MM.1S (cell line): ENCODE measurements at regions not wholly inside any gene's neighbourhood (a gene's known extent, or its start where the extent isn't known, plus 50 kb on each side); places are given as distances from the start of the nearest gene placed in this dataset.

Source experiments
- DNase-seq: peaks from one replicate; pipeline ENCODE4 v3.0.0-alpha.2; 2015
- H2AFZ ChIP-seq: fragments of 300-600 bp; sonication (generic); 2 replicates; pipeline ENCODE4 v1.6.0; 2016; ENCODE audit warnings: antibody characterized with exemption, low read length
- H3F3A ChIP-seq: fragments of 300-600 bp; sonication (generic); 2 replicates; pipeline ENCODE4 v1.6.1; 2016; ENCODE audit warnings: mild to moderate bottlenecking, antibody characterized with exemption, low read length, moderate library complexity, mixed read lengths; ENCODE audit not compliant: insufficient read depth
- H3K27ac ChIP-seq: fragments of 300-600 bp; sonication (generic); 2 replicates; pipeline ENCODE4 v1.5.1; 2016; ENCODE audit warnings: mild to moderate bottlenecking, low read length
- H3K27me3 ChIP-seq: fragments of 300-600 bp; sonication (generic); replicated peaks from 2 replicates; pipeline ENCODE4 v1.6.0; 2016; ENCODE audit warnings: low read length; ENCODE audit not compliant: insufficient read depth
- H3K36me3 ChIP-seq: fragments of 300-600 bp; sonication (generic); replicated peaks from 2 replicates; pipeline ENCODE4 v1.6.1; 2016; ENCODE audit warnings: mild to moderate bottlenecking, low read length, mixed read lengths; ENCODE audit not compliant: insufficient read depth
- H3K4me1 ChIP-seq: fragments of 300-600 bp; sonication (generic); 2 replicates; pipeline ENCODE4 v1.6.1; 2016; ENCODE audit warnings: low read length, mixed read lengths
- H3K4me2 ChIP-seq: fragments of 300-600 bp; sonication (generic); 2 replicates; pipeline ENCODE4 v1.6.0; 2016; ENCODE audit warnings: low read depth, low read length
- H3K4me3 ChIP-seq: fragments of 300-600 bp; sonication (generic); 2 replicates; pipeline ENCODE4 v1.5.1; 2016; ENCODE audit warnings: low read length, mixed read lengths
- H3K79me2 ChIP-seq: fragments of 300-600 bp; sonication (generic); 2 replicates; pipeline ENCODE4 v1.6.1; 2016; ENCODE audit warnings: mixed run types, low read length, mixed read lengths
- H3K9ac ChIP-seq: fragments of 300-600 bp; sonication (generic); 2 replicates; pipeline ENCODE4 v1.6.1; 2016; ENCODE audit warnings: low read length, mixed read lengths
- H3K9me2 ChIP-seq: fragments of 300-600 bp; sonication (generic); replicated peaks from 2 replicates; pipeline ENCODE4 v1.6.1; 2016; ENCODE audit warnings: mild to moderate bottlenecking, low read length, mixed read lengths; ENCODE audit not compliant: insufficient read depth
- H3K9me3 ChIP-seq: fragments of 300-600 bp; sonication (generic); replicated peaks from 2 replicates; pipeline ENCODE4 v1.6.1; 2016; ENCODE audit warnings: mild to moderate bottlenecking, low read length, mixed read lengths; ENCODE audit not compliant: insufficient read depth
- H4K20me1 ChIP-seq: fragments of 300-600 bp; sonication (generic); 2 replicates; pipeline ENCODE4 v1.6.1; 2016; ENCODE audit warnings: mild to moderate bottlenecking, low read length, moderate library complexity, mixed read lengths; ENCODE audit not compliant: insufficient read depth
- EZH2 ChIP-seq: fragments of 300-600 bp; sonication (generic); optimal IDR thresholded peaks from 2 replicates; pipeline ENCODE3; 2017; ENCODE audit warnings: low read depth, mild to moderate bottlenecking, antibody characterized with exemption, low read length, mixed read lengths
- EZH2phosphoT487 ChIP-seq: fragments of 300-600 bp; sonication (generic); IDR thresholded peaks from 2 replicates; pipeline ENCODE4 v1.6.1; 2018; ENCODE audit warnings: antibody characterized with exemption, low read length
- TF ChIP-seq, protein P1 (sequence below): fragments of 300-600 bp; sonication (generic); IDR thresholded peaks from 2 replicates; pipeline ENCODE4 v1.5.1; 2016; ENCODE audit warnings: antibody characterized with exemption, low read length, mixed read lengths

DNA sequence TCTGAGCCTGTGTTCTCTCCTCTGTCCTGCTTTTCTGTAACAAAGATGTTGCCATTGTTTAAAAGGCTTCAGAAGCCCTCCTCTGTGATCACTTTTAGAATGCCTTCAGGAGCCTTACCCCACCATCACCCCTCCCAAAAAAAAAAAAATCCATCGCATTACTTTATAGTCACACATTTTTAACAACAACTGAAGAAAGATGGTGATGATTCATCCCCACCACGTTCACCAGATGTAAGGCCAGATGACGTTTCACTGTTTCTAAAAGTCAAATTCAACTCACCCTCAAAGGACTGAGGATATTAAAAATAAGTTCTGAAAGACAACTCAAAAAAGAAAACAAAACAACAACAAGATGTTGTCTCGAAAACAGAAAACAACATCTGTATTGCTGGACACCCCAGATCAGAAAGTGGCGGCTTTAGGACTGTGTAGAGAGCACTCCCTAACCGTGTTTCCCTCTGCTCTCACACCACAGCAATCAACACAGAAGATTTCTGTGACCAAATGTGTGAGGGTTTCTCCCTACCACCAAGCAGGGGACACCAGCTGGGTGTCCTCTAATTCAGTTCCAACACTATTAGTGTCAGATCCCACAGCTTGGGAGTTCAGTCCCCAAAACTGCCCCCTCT, 61.9 kb upstream of the CREB1 start:
- no peak for DNase-seq
- H3K4me1 ChIP-seq, result no peaks in the 10 kb centered on the region
- H3K9ac ChIP-seq, result no peak overlapping the region
- H3K27me3 ChIP-seq, result no peaks in the 10 kb centered on the region
- no peaks in the 10 kb centered on the region for H3K36me3 ChIP-seq
- H2AFZ ChIP-seq, result no peak overlapping the region
- TF ChIP-seq EZH2phosphoT487 (no peak), EZH2 (no peak)
- TF ChIP-seq, protein P1, sequence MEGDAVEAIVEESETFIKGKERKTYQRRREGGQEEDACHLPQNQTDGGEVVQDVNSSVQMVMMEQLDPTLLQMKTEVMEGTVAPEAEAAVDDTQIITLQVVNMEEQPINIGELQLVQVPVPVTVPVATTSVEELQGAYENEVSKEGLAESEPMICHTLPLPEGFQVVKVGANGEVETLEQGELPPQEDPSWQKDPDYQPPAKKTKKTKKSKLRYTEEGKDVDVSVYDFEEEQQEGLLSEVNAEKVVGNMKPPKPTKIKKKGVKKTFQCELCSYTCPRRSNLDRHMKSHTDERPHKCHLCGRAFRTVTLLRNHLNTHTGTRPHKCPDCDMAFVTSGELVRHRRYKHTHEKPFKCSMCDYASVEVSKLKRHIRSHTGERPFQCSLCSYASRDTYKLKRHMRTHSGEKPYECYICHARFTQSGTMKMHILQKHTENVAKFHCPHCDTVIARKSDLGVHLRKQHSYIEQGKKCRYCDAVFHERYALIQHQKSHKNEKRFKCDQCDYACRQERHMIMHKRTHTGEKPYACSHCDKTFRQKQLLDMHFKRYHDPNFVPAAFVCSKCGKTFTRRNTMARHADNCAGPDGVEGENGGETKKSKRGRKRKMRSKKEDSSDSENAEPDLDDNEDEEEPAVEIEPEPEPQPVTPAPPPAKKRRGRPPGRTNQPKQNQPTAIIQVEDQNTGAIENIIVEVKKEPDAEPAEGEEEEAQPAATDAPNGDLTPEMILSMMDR, result no peak
- H3K79me2 ChIP-seq, result no peaks in the 10 kb centered on the region
- H3K9me3 ChIP-seq, result no peaks in the 10 kb centered on the region
- H3K27ac ChIP-seq, result no peak overlapping the region
- no peaks in the 10 kb centered on the region for H3K9me2 ChIP-seq
- H3F3A ChIP-seq, result no peaks in the 10 kb centered on the region
- no peak overlapping the region for H3K4me3 ChIP-seq
- H4K20me1 ChIP-seq, result no peaks in the 10 kb centered on the region
- H3K4me2 ChIP-seq, result no peak overlapping the region

DNA sequence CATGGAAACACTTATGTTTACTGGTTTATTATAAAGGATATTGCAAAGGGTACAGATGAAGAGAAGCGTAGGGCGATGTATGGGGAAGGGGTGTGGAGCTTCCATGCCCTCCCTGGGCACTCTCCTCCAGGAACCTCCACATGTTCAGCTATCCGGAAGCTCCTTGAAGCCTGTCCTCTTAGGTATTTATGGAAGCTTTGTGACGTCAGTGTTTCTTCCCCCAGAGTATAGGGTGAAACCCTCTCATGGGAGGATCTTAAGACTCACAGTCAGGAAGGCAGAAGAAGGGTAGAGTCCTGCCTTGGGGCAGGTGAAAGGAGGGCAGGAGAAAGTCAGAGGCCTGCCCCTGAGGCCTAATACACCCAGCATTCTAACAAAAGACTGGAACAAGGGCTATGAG, 61.3 kb upstream of the CREB1 start:
- TF ChIP-seq, protein P1, result no peak
- TF ChIP-seq EZH2phosphoT487, result no peak
- no peak for TF ChIP-seq EZH2
- Histone ChIP-seq H3K36me3 (no peaks in the 10 kb centered on the region), H3K9me2 (no peaks in the 10 kb centered on the region), H3K4me3 (no peak overlapping the region), H3K27me3 (no peaks in the 10 kb centered on the region), H3K4me1 (no peaks in the 10 kb centered on the region), H3K4me2 (no peak overlapping the region), H3K79me2 (no peaks in the 10 kb centered on the region), H3K27ac (no peak overlapping the region), H3F3A (no peaks in the 10 kb centered on the region), H3K9ac (no peak overlapping the region), H3K9me3 (no peaks in the 10 kb centered on the region), H4K20me1 (no peaks in the 10 kb centered on the region), H2AFZ (no peak overlapping the region)
- DNase-seq, result no peak

GRCh38 chr2:207469451-207469850, 60.3 kb upstream of the CREB1 start:
- Histone ChIP-seq H3K9ac (no peak overlapping the region), H3K4me2 (no peak overlapping the region), H3K79me2 (no peaks in the 10 kb centered on the region), H3K27ac (no peak overlapping the region), H3K9me2 (no peaks in the 10 kb centered on the region), H3K4me3 (no peak overlapping the region), H3K27me3 (no peaks in the 10 kb centered on the region), H3K9me3 (no peaks in the 10 kb centered on the region), H4K20me1 (no peaks in the 10 kb centered on the region), H3F3A (no peaks in the 10 kb centered on the region), H3K4me1 (no peaks in the 10 kb centered on the region), H3K36me3 (no peaks in the 10 kb centered on the region), H2AFZ (no peak overlapping the region)
- no peak for DNase-seq
- TF ChIP-seq, protein P1, result no peak
- TF ChIP-seq EZH2 (no peak), EZH2phosphoT487 (no peak)
